T1000 (cell line): ENCODE measurements at regions not wholly inside any gene's neighbourhood (a gene's known extent, or its start where the extent isn't known, plus 50 kb on each side); places are given as distances from the start of the nearest gene placed in this dataset.

Experiments used
- DNase-seq: peaks from one replicate; lab custom pipeline; 2025; ENCODE audit warnings: mixed read lengths; lab: John Stamatoyannopoulos, UW

DNA sequence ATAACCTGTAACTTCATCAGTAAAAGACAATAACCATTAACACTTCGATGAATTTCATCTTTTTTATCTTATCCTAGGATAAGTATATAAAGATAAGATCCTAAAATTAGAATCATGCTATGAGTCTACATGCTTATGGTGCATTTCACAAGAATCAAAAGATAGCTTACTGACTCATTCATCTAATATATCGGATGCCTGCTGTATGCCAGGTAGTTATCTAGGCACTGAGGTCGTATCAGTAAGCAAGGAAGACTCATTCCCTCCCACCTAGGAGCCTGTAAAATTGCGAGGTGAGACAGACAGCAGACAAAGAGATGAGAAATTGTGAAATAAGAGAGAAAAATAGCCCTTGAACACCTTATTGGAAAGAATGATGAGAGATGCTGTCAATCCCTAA is 240.6 kb upstream of the ADAMTSL1 start:
- no peak for DNase-seq

DNA sequence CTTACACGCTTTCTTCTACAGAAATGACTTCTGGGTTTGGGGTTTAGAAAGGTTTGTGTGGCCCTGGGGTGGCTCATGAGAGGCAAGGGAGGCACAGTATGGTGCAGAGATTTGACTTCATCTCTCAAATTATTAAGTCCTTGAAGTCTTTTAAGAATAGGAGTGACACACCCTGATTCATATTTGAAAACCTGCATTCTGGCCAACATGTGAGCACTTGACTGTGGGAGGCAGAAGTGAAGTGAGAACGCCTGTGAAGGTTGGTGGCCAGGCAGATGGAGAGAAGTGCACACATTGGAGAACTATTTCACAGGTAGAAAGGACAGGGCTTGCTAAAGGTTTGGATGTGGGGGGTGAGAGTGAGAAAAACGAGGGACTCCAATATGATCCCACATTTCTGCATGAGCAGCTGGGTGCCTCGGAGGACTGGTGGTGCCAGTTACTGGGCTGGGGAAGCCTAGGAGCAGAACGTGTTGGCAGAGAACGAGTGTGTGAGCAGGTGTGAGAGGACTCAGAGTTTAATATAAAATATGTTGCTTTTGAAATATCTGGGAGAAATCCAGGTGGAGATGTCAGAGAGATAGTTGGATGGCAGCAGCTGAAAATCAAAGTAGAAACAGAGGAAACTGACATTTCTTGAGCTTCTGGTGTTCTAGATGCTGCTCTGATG is 240.0 kb upstream of the ADAMTSL1 start:
- no peak for DNase-seq

GRCh38 chr9:18235181-18235908 is 238.6 kb upstream of the ADAMTSL1 start:
- no peak for DNase-seq

- DNase-seq = no peak
These were observed 237.6 kb upstream of the ADAMTSL1 start for GRCh38 chr9:18236336-18236735.

DNA sequence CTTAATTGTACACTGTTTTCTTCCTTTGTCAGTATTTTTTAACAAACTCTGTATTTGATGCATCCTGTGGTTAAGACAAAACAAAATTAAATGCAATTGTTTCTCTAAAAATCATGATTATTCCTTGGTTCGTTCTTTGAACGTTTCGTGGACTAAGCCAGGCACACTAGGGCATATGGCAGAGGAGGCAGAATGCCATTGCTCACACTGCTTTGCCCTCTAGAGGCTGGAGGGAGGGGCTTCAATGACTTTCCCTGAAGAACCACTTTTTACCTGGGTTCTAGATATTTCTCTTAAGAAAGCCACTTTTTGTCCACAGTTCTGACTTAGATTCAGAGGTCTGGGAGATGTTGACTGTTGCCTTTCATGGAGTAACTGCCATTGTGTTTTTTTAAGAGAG is 236.2 kb upstream of the ADAMTSL1 start:
- no peak for DNase-seq

DNA sequence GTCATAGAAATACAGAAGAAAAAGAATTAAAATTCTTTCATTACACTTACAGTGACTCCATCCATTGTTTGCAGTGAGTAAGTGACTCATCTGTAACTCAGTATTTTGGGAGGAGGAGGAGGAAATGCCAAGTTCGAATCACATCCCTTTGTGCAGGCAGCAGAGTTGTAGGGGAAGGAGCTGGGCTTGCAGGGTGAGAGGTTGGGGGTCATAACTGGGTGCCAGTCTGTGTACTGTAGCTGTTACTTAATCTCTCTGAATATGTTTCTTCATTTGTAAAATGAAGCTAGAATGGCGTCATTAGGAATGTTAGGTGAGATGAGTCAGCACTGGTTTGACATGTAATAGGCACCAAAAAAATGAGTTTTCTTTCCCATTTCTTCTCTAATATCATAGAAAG is 235.7 kb upstream of the ADAMTSL1 start:
- no peak for DNase-seq

- DNase-seq = no peak
These were observed 235.1 kb upstream of the ADAMTSL1 start for GRCh38 chr9:18238752-18239447.

GRCh38 chr9:18240213-18240612 is 233.7 kb upstream of the ADAMTSL1 start:
- no peak for DNase-seq

DNA sequence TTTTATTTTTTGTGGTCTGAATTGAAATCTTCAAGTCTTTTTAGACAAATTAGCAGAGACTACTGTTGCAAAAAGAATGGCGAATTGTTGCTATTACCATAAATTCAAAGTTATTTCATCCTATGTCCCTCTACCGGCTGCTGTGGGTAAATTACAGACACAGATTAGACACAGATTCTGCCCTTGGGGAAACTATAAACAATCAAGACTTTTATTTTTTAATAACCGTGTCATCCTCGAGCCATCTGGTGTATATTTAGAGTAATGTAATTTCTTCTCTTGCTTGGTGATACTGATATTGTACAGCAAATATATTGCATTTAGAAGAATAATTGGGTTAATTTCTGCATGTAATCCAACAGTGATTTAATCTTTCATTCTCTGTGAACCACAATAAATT is 228.0 kb upstream of the ADAMTSL1 start:
- DNase-seq = no peak

DNA sequence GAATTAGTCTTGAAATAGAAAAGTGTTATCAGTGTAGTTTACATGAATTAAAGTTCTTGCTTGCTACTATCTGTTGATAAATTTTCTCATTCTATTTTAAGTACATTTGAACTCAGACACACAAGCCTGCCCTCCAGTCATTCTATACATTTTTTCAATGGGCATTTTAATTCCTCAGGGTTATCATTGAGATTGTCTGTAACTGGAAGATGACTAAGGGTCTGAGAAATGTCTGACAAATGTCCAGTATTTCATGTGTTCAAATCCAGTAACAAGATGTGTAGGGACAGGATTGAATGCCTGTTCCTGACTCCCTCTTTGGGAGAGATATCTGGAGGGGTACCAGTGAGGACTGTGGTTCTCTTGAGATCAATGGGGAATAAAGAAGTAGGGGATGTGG is 223.9 kb upstream of the ADAMTSL1 start:
- DNase-seq = no peak

DNA sequence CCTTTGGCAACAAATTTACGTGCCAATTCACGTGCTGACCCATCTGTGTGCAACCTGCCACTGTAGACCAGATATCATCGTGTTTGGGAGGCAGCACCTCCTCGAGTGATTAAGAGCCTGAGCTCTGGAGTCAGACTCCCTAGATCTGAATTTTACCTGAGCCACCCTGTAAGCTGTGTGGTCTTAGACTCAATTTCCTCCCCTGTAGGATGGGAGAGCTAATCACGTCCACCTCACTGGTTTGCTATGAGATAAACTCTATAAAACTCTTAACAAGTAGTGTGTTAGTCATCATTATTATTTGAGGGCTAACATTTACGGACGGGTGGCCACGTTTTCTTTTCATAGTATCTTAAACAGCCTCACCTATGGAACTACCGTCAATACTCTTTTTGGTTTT is 220.0 kb upstream of the ADAMTSL1 start:
- DNase-seq = no peak

DNA sequence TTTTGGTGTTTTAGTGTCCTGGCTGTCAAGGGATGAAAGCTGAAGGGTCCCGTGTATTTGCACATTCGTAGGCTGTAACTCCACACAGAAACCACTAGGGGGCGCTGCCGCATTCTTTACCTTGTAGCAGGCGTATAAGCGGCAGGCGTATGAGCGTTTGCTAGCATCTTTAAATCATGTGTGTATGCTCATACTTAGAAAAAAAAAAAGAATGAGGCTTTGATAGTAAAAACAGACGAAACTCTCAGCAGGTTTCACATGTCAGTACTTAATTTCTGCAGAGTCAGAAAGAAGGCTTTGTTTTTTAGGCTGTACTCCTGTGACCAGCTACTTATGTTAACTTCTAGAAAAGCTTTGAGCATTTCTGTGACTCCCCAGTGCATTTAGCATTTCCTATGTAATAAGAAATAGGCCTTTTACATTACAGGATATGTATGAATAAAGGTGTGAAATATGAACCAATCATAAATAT is 218.8 kb upstream of the ADAMTSL1 start:
- no peak for DNase-seq

- no peak for DNase-seq
These were observed 218.2 kb upstream of the ADAMTSL1 start for GRCh38 chr9:18255747-18256146.

DNA sequence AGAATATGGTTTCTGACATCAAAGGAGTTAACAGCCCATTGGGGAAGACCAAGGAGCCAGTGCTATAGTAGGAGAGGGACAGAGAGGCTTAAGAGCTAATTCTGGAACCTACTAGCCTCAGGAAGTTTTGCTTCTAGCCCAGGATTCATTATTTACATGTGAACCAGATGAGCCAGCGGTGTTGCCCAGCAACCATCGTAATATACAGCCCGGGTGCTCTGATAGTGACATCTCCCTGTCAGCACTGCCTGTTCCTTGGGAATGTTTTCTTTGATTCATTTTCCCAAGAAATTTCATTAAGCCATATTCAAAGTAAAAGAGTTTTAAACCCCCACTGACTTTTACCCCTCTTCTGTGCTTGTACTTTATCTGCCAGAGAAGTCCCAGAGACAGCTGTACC is 217.4 kb upstream of the ADAMTSL1 start:
- DNase-seq = no peak

DNA sequence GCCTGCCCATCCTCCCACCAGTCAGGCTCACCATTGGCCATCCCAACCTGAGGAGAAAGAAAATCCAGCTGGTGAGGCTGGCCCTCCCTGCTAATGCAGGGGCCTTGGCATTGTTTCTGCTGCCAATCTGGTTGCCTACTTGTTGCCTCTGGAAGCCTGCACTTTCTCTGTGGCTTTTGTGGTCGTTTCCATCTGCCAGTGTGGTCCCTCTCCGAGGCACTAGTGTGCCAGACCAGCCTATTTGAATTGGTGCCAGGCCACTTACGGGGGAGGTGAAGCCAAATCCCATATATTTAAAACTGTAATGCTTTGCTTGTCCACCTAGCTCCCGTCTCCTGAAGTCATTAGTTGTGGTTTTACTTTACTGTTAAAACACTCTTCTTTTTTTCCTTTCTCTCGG is 213.4 kb upstream of the ADAMTSL1 start:
- DNase-seq = no peak

DNA sequence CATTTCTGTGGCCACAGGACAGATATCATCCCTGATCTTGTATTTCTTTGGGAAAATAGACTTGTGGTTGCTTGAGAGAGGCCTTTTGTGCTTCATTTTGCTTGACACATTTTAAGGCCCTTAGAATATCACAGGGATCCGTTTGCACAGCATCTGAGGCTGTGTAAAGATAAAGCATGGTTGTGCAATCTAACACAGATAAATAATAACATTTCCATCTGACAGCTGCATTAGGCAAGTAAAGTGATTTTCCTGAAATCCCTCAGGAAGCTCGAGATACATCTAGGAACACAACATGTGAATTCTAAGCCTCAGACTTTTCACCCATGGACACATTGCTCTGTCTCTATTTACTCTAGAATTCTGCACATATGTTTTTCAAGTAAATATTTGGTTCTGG is 212.8 kb upstream of the ADAMTSL1 start:
- no peak for DNase-seq

DNA sequence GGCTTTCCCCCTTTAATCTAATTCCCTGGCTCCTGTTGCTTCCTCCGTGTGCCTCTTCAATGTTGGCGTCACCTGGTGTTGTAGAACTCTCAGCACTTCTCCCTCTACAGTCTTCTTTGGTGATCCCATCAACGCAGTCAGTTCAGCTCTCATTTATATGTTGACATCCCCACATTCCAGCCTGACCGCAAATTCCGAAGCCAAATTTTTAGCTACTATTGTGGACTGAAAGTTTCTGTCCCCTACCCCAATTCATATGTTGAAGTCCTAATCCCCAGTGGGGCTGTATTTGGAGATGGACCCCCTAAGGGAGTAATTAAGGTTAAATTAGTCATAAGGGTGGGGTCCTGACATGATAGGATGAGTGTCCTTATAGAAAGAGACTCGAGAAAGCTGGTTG is 210.6 kb upstream of the ADAMTSL1 start:
- no peak for DNase-seq

DNA sequence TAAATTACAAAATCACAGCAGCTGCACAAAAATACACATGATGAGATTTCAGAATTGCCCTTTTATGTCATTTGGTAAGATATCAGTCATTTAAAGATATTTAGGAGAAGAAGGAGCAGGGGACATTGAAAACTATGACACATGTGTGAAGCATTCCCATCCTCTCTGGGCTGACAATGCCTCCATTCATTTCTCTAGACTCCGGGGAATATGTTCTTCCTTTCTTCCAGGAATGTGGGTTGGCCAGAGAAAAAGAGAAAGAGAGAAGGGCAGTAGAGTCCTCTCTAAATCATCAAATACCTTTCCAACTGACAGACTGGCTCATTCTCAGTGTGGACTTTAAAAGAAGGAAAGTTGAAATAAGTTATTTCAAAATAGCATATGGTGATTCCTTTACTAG is 205.6 kb upstream of the ADAMTSL1 start:
- DNase-seq = no peak

DNA sequence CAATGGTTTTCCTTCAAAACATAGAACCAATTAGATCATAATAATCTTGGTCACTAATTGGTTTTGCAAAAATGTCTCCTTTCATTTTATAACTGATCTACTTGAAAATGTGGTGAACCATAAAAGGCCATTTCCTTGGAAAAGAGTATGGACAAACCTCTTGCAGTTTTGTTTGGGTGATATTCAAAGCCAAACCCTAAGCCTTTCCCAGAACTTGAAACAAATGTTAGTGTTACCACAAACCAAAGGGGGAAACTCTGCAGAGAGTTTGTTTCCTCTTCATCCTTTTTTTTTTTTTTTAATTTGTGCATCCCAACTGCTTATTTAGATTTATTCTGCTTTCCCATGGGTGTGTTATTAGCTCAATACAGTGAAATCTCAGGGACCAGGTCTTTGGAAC is 204.4 kb upstream of the ADAMTSL1 start:
- no peak for DNase-seq

GRCh38 chr9:18274693-18275092 is 199.3 kb upstream of the ADAMTSL1 start:
- DNase-seq = no peak

- no peak for DNase-seq
These were observed 198.5 kb upstream of the ADAMTSL1 start for GRCh38 chr9:18275313-18275990.

DNA sequence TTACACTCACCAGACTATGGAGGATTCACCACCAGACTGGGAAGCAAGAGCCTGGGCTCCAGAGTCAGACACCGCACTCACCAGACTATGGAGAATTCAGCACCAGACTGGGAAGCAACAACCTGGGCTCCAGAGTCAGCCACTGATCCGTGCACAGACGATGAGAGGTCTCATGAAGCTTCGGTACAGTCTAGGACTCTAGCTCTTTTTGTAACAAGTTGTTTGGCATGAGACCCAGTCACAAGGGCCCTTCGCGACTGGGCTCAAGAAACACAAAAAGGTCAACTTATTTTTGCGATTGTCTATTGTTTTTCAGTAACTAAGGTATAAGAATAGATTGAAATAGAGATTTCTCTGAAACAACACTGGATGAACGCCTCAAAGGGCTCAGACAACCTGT is 192.7 kb upstream of the ADAMTSL1 start:
- no peak for DNase-seq

DNA sequence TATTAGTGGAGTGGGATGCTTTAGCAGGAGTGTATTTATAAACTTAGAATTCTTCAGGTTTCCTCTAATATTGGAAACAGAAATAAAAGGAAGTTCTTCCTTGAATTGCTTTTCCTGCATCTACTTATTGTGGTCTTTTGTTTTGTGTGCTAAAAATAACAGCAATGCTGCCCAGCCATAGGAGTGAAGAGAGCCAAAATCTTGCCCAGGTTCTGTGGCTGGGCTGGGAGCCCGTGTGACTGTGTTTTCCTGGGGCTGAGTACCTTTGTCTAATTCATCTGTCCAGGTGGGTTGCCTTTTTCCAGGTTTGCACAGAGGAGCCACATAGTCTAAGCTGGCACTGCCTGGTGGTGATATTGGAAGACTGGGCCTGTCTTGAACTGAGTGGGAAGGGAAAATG is 179.7 kb upstream of the ADAMTSL1 start:
- DNase-seq = no peak
